ENCODE measurements at regions not wholly inside any gene's neighbourhood (a gene's known extent, or its start where the extent isn't known, plus 50 kb on each side); places are given as distances from the start of the nearest gene placed in this dataset.

DNA sequence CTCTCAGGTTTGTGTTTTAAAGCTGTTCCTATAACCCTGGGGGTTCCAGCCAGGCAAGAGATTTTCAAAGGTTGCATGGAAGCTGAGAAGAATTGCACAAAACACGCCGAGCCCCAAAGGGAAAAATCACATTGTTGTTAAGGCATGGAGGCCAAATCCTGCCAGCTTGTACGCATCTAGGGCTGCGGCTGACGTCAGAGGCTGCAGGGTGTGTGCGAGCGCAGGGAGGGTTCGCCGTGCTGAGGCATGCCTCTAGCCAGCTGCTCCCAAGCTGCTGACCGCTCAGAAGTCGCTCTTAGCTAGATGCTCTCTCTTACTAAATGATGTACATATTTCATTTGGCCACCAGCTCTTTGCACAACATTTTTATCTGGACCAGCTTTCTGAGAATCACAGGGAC, 191.8 kb downstream of the LPIN1 start:
- H3K27ac ChIP-seq, result no peak overlapping the region
- WGBS, 4 donors, result 90 to 95% (median 94%) methylated on average over 11 of the region's 11 CpGs
- no peak for TF ChIP-seq CTCF (IDR thresholded peaks at IDR 0.05)
- no peak for TF ChIP-seq POLR2A (IDR thresholded peaks at IDR 0.05)
- H3K27me3 ChIP-seq, result no peaks in the 10 kb centered on the region
- no peak overlapping the region for H3K4me3 ChIP-seq
- intact Hi-C loops (cut with DNase I), result no loop called here
- H3K4me1 ChIP-seq (replicated peaks in 1 of 2), result no peaks in the 10 kb centered on the region
- no peaks in the 10 kb centered on the region for H3K9me3 ChIP-seq (replicated peaks in 1 of 3)
- DNase-seq, result no peak
- no peaks in the 10 kb centered on the region for H3K36me3 ChIP-seq (replicated peaks in 1 of 2)

- 85 to 89% (median 86%) methylated on average over 2 of the region's 2 CpGs for WGBS, 4 donors
- no peaks in the 10 kb centered on the region for H3K4me1 ChIP-seq (replicated peaks in 1 of 2)
- intact Hi-C loops (cut with DNase I), result no loop called here
- TF ChIP-seq CTCF (IDR thresholded peaks at IDR 0.05), result no peak
- no peak for TF ChIP-seq POLR2A (IDR thresholded peaks at IDR 0.05)
- H3K27me3 ChIP-seq, result no peaks in the 10 kb centered on the region
- no peaks in the 10 kb centered on the region for H3K36me3 ChIP-seq (replicated peaks in 1 of 2)
- H3K27ac ChIP-seq, result no peak overlapping the region
- no peaks in the 10 kb centered on the region for H3K9me3 ChIP-seq (replicated peaks in 1 of 3)
- H3K4me3 ChIP-seq, result no peak overlapping the region
- no peak for DNase-seq
Measured at GRCh38 chr2:11939523-11939922, 193.1 kb downstream of the LPIN1 start.

GRCh38 chr2:11940121-11940743, 193.8 kb downstream of the LPIN1 start:
- no peak overlapping the region for H3K27ac ChIP-seq
- H3K4me1 ChIP-seq (replicated peaks in 1 of 2), result no peaks in the 10 kb centered on the region
- no peaks in the 10 kb centered on the region for H3K9me3 ChIP-seq (replicated peaks in 1 of 3)
- 86 to 91% (median 89%) methylated on average over 3 of the region's 3 CpGs for whole genome bisulfite sequencing, 4 donors
- no peaks in the 10 kb centered on the region for H3K27me3 ChIP-seq
- H3K36me3 ChIP-seq (replicated peaks in 1 of 2), result no peaks in the 10 kb centered on the region
- H3K4me3 ChIP-seq, result no peak overlapping the region
- intact Hi-C loops (cut with DNase I), result no loop called here
- TF ChIP-seq POLR2A (IDR thresholded peaks at IDR 0.05) (no peak), CTCF (IDR thresholded peaks at IDR 0.05) (no peak)
- no peak for DNase-seq

- DNase-seq, result no peak
- no peaks in the 10 kb centered on the region for H3K27me3 ChIP-seq
- H3K36me3 ChIP-seq (replicated peaks in 1 of 2), result no peaks in the 10 kb centered on the region
- intact Hi-C loops (cut with DNase I), result no loop called here
- WGBS, 4 donors, result 83 to 94% (median 92%) methylated on average over 4 of the region's 4 CpGs
- H3K9me3 ChIP-seq (replicated peaks in 1 of 3), result no peaks in the 10 kb centered on the region
- H3K27ac ChIP-seq, result no peak overlapping the region
- H3K4me3 ChIP-seq, result no peak overlapping the region
- no peak for TF ChIP-seq CTCF (IDR thresholded peaks at IDR 0.05)
- H3K4me1 ChIP-seq (replicated peaks in 1 of 2), result no peaks in the 10 kb centered on the region
Measured at GRCh38 chr2:11940799-11941198, 194.4 kb downstream of the LPIN1 start.
